Right cardiac atrium (tissue), 5 donors: ENCODE measurements at regions not wholly inside any gene's neighbourhood (a gene's known extent, or its start where the extent isn't known, plus 50 kb on each side); places are given as distances from the start of the nearest gene placed in this dataset.
A peak's percentile ranks its signal among the peaks of the same experiment; 100 is the strongest.

Experiments
- ATAC-seq, 2 donors: fragments of 200-7000 bp; cut with Tn5 transposase; one replicate each; pipeline versions ENCODE4 v1.8.0 to v1.9.1; 2020; ENCODE audit warnings: moderate library complexity in 2 of 2, mild to moderate bottlenecking in 1 of 2
- DNase-seq, 3 donors: peaks; one replicate each; pipeline ENCODE4 v3.0.0-alpha.2; 2020
- H3K27ac ChIP-seq: one replicate; pipeline ENCODE4 v1.5.1; 2013; ENCODE audit warnings: mild to moderate bottlenecking, low read length, control low read depth, moderate library complexity
- H3K27me3 ChIP-seq: one replicate; pipeline ENCODE4 v1.6.1; 2013; ENCODE audit not compliant: control insufficient read depth, insufficient read depth
- H3K4me1 ChIP-seq: one replicate; pipeline ENCODE4 v1.6.1; 2013; ENCODE audit warnings: low read length; ENCODE audit not compliant: control insufficient read depth, insufficient read depth
- H3K4me3 ChIP-seq: one replicate; pipeline ENCODE4 v1.5.1; 2013; ENCODE audit warnings: low read length, control low read depth
- H3K9me3 ChIP-seq: one replicate; pipeline ENCODE4 v1.6.1; 2013; ENCODE audit warnings: low read length; ENCODE audit not compliant: control insufficient read depth
- WGBS: extraction: QIAGEN DNeasy Blood & Tissue Kit; methylation state at CpG from one replicate; pipeline ENCODE4 v1.1.7; 2013; 5-methylcytosine and 5-hydroxymethylcytosine counted together
- intact Hi-C, 4 donors: fragments of 100-400 bp; cut with DNase I; formaldehyde crosslinking; loops; one replicate each; pipeline versions ENCODE4 v1.11.0 to v1.14.0; 2022 to 2023
- donor health status: healthy with polysubstance abuse.
- donor health status: DM: no; HTN: yes; CAD: no.
- donor health status: DM: no; HTN: no; CAD: no.
- donor health status: DM: no; HTN: yes; CAD: no; lungs with severe emphysema.
- donor health status: DM: yes; HTN: yes; CAD: no.

DNA sequence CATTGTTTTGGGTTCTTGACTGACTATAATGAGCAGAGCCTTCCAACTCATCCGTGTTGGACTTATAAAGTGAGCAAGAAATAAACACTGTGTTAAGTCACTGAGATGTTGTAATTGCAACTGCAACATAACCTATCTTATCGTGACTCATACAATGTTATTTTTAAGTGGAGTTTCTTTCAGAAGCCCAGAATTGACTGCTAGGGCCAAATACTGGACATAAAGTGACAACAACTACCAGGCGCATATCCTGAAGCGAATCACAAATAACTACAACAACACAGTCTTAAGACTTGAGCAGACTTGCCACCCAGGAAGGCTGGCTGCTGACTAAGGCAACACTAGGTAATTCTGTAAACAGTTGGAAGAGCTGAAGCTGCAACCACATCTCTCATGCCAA is 326.6 kb downstream of the COL12A1 start:
- no peaks in the 10 kb centered on the region for H3K4me1 ChIP-seq
- WGBS = 60% methylated on average over 4 of the region's 4 CpGs
- no peak for DNase-seq
- H3K9me3 ChIP-seq = no peaks in the 10 kb centered on the region
- H3K27ac ChIP-seq = peak overlapping the region; percentile 13
- H3K27me3 ChIP-seq = no peaks in the 10 kb centered on the region
- peak; percentile 66 to 80 for ATAC-seq
- intact Hi-C loops = no loop called here
- no peak overlapping the region for H3K4me3 ChIP-seq

DNA sequence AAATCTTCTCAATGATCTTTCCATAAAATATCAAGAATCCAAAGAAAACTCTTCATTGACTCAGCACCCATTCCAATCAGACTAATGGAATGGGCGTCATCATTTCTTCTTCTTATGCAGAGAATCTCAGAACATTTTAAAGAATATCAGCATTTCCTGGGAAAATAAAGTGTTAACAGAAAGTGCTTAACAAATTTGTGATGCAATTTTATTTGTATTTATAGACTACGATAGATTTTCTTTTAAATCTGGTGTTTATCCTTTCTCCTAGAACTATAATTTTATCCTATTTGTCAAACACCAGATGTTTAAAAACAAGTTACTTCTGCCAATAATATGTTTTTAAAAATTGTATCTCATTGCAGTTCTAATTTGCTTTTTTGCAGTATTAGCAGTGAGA is 330.7 kb downstream of the COL12A1 start:
- Histone ChIP-seq H3K4me3 (no peak overlapping the region), H3K4me1 (no peaks in the 10 kb centered on the region), H3K27ac (no peak overlapping the region), H3K9me3 (no peaks in the 10 kb centered on the region), H3K27me3 (no peaks in the 10 kb centered on the region)
- intact Hi-C loops = no loop called here
- no peak for ATAC-seq
- WGBS = 80% methylated on average over 2 of the region's 2 CpGs
- DNase-seq = no peak

DNA sequence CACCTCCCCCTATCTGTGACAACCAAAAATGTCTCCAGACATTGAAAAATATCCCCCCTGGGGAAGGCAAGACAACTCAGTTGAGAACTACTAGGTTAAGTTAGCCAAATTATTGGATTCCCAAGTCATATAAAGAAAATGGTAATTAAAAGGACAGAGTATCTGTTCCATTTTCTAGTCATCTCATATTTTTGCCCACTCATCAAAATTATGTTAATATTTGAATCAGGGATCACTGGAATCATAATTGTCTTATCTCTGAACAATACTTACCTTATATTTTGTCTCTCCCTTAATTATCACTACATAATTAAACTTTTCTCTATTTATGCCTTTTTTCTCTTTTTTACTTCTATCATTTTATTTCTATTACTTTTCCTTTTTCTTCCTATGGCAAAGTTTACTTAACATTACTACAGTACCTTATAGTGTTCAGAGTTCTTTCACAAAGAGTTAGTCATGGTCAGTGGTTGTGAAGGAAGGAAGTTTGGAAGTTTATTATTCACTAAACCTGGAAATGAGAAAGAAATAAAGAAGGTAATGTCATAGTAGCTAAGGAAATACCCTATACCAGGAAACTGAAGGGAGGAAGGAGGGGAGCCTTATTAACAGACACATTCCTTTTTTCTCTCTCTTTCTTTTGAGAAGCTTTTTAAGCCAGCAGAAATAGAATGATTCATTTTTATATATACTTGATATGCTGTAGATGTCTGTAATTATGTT is 332.9 kb downstream of the COL12A1 start:
- Histone ChIP-seq H3K27me3 (no peaks in the 10 kb centered on the region), H3K9me3 (no peaks in the 10 kb centered on the region), H3K4me3 (no peak overlapping the region), H3K27ac (no peak overlapping the region), H3K4me1 (no peaks in the 10 kb centered on the region)
- no peak for DNase-seq
- ATAC-seq = no peak
- intact Hi-C loops = no loop called here

DNA sequence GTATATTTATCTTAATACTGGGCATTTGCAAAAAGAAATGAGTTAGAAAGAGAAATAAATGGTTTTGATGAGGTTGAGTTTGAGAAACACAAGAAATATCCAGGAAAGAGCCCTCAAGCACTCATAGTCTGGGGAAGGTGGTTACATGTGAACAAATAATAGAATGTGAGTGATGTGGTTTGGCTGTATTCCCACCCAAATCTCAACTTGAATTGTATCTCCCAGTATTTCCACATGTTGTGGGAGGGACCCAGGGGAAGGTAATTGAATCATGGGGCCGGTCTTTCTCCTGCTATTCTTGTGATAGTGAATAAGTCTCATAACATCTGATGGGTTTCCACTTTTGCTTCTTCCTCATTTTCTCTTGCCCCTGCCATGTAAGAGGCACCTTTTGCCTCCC is 334.1 kb downstream of the COL12A1 start:
- intact Hi-C loops = no loop called here
- 68% methylated on average over 1 of the region's 1 CpG for WGBS
- no peak for ATAC-seq
- no peak overlapping the region for H3K27ac ChIP-seq
- no peaks in the 10 kb centered on the region for H3K4me1 ChIP-seq
- no peak for DNase-seq
- H3K4me3 ChIP-seq = no peak overlapping the region
- no peaks in the 10 kb centered on the region for H3K9me3 ChIP-seq
- no peaks in the 10 kb centered on the region for H3K27me3 ChIP-seq

DNA sequence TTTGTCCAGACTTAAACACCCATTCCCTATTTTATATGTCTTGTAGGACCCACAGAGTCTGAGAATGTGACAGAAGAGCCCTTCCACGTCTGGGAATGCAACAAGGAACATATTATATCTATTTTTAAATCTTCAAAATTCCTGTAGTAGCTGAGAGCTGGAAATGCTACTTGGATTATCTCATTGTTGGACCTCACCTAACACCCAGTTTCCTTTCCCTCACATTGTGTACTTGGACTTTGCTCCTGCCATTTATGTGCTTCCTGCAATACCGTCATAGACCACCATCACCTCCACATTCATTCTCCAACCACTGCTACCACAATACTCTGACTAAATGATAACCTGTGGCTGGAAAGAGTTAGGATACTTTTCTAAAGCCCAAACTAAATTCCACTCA is 335.4 kb downstream of the COL12A1 start:
- DNase-seq (no peak), ATAC-seq (no peak)
- no peaks in the 10 kb centered on the region for H3K27me3 ChIP-seq
- no peaks in the 10 kb centered on the region for H3K9me3 ChIP-seq
- WGBS = 44% methylated on average over 2 of the region's 2 CpGs
- H3K4me3 ChIP-seq = no peak overlapping the region
- H3K27ac ChIP-seq = no peak overlapping the region
- H3K4me1 ChIP-seq = no peaks in the 10 kb centered on the region
- intact Hi-C loops = no loop called here

DNA sequence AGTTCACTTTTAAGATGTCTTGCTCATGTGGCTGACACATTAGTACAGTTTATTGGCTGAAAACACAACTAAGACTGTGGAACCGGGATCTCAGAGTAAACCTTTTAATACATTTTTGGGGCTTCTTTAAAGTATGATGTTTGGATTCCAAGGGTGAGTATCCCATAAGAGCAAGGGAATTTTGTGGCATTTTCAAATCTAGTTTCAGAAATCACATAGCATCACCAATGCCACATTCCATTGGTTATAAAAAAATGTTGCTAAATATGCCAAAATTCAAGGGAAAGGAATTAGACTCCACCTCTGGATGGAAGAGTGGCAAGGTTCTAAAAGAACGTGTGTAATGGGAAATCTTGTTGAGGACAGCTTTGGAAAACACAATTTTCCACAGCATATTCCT is 338.6 kb downstream of the COL12A1 start:
- no peak for ATAC-seq
- H3K9me3 ChIP-seq = no peaks in the 10 kb centered on the region
- 82% methylated on average over 2 of the region's 2 CpGs for WGBS
- intact Hi-C loops = no loop called here
- H3K27me3 ChIP-seq = no peaks in the 10 kb centered on the region
- no peaks in the 10 kb centered on the region for H3K4me1 ChIP-seq
- no peak overlapping the region for H3K4me3 ChIP-seq
- no peak for DNase-seq
- no peak overlapping the region for H3K27ac ChIP-seq

DNA sequence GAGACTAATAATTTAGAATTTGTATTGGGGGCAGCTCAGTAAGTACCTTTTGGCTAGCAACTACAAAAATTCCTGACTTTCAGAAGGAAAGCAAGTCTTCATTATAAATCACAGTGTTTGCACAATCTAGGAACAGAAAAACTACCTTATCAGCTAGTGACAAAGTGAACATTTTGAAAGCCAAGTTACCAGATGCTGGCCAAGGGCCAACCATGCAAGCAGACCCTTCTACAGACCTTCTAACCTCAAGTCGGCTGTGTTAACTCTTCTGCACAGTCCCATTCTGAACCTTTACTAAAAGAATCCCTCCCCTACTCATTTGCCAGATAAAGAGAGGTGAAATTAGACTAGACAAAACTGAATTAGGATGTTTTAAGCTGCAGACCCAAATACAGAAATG is 341.9 kb downstream of the COL12A1 start:
- Histone ChIP-seq H3K27ac (no peak overlapping the region), H3K9me3 (no peaks in the 10 kb centered on the region), H3K4me3 (no peak overlapping the region), H3K27me3 (no peaks in the 10 kb centered on the region), H3K4me1 (no peaks in the 10 kb centered on the region)
- ATAC-seq (no peak), DNase-seq (peak in 1 of 3 donors; percentile 32)
- intact Hi-C loops = no loop called here
- WGBS = 44% methylated on average over 1 of the region's 1 CpG

DNA sequence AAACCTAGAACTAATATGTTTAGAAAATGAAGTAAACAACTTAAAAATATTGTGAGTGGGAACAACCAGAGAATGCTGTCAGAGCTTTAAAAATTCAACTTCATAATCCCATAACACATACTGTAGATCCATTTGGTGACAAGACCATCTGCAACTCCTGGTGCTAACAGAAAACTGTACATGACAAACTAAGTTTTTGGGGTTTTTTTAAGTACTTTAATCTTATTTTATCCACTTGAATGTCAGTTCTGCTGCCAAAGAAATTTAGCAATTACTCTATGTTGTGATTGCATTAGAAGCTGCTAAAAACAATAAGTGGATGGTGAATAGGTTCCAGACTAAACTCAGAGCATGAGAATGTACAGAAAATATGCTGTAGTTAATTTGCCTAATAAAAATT is 345.4 kb downstream of the COL12A1 start:
- intact Hi-C loops = no loop called here
- no peak overlapping the region for H3K4me3 ChIP-seq
- H3K9me3 ChIP-seq = no peaks in the 10 kb centered on the region
- no peaks in the 10 kb centered on the region for H3K27me3 ChIP-seq
- DNase-seq = no peak
- no peaks in the 10 kb centered on the region for H3K4me1 ChIP-seq
- no peak for ATAC-seq
- H3K27ac ChIP-seq = no peak overlapping the region

DNA sequence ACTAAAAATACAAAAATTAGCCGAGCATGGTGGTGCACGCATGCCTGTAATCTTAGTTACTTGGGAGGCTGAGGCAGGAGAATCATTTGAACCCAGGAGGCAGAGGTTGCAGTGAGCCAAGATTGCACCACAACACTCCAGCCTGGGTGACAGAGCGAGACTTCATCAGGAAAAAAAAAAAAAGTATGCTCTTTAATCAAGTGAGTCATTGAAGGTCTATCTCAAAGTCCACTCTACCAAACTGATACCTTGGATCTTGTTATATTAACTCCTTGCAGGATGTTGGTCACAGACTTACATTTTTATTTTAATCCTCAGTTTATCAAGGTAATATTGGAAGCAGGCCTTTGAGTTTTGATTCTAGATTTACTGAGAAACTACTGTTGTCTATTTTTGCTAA is 348.7 kb downstream of the COL12A1 start:
- Histone ChIP-seq H3K4me3 (no peak overlapping the region), H3K27ac (no peak overlapping the region), H3K9me3 (no peaks in the 10 kb centered on the region), H3K4me1 (no peaks in the 10 kb centered on the region), H3K27me3 (no peaks in the 10 kb centered on the region)
- DNase-seq (no peak), ATAC-seq (no peak)
- intact Hi-C loops = no loop called here
- 90% methylated on average over 3 of the region's 3 CpGs for WGBS

DNA sequence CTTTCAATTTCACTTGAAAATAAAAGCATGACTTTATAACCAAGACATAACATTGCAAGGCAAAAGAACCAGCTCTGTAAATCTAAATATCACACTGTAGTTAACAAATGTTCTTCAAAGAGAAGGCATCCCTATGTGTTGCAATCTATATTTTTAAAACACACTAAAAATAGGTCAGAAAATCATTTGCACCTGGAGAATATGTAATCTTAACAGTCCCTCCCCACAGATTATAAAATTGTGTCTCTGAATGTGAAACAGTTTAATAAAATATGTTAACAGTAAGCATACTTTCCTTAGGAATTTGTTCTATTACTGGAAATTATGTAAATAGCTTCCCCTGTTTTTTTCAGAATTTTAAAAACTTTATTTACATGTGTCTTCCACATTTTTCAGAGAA is 351.9 kb downstream of the COL12A1 start:
- intact Hi-C loops = no loop called here
- Histone ChIP-seq H3K27ac (no peak overlapping the region), H3K4me3 (no peak overlapping the region), H3K9me3 (no peaks in the 10 kb centered on the region), H3K4me1 (no peaks in the 10 kb centered on the region), H3K27me3 (no peaks in the 10 kb centered on the region)
- ATAC-seq (no peak), DNase-seq (no peak)

DNA sequence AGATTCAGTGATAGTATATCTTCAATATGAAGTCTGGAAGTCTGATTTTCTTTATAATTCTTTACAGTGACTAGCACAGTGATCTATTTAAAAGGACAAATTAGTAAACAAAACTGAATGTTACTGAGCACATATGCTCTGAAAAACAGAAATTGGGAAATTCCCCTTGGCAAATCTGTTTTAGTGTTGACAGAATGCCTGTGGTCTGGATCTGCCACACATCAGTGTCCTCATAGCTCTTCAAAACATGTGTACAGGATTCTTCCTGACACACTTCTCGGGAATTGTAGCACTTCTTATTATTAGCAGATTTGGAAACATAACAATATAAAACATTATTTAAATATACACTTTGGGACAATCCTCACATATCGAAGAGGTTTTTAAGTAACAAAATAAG is 354.3 kb downstream of the COL12A1 start:
- Histone ChIP-seq H3K4me3 (no peak overlapping the region), H3K4me1 (no peaks in the 10 kb centered on the region), H3K27ac (no peak overlapping the region), H3K27me3 (no peaks in the 10 kb centered on the region), H3K9me3 (no peaks in the 10 kb centered on the region)
- intact Hi-C loops = no loop called here
- WGBS = 57% methylated on average over 2 of the region's 2 CpGs
- DNase-seq (no peak), ATAC-seq (no peak)

DNA sequence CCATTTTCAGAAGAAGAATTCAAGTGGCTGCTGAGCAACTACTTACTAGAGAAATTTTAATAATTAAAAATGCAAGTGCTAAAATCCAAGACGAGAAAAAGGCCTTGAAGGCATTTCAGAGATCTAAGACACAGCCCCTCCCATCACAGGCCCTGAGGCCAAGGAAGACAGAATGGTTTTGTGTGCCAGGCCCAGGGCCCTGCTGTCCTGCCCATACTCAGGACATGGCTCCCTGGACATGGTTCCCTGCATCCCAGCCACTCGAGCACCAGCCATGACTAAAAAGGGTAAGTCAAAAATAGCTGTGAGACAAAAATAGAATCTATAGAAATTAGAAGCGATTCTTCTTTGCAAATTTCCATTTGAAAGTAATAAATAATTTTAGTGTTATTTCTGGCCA is 364.9 kb downstream of the COL12A1 start:
- ATAC-seq (no peak), DNase-seq (no peak)
- H3K4me3 ChIP-seq = no peak overlapping the region
- H3K27me3 ChIP-seq = no peaks in the 10 kb centered on the region
- no peaks in the 10 kb centered on the region for H3K9me3 ChIP-seq
- intact Hi-C loops = no loop called here
- H3K27ac ChIP-seq = no peak overlapping the region
- H3K4me1 ChIP-seq = no peaks in the 10 kb centered on the region
- 88% methylated on average over 3 of the region's 3 CpGs for WGBS
